ENCODE measurements at regions not wholly inside any gene's neighbourhood (a gene's known extent, or its start where the extent isn't known, plus 50 kb on each side); places are given as distances from the start of the nearest gene placed in this dataset.

DNA sequence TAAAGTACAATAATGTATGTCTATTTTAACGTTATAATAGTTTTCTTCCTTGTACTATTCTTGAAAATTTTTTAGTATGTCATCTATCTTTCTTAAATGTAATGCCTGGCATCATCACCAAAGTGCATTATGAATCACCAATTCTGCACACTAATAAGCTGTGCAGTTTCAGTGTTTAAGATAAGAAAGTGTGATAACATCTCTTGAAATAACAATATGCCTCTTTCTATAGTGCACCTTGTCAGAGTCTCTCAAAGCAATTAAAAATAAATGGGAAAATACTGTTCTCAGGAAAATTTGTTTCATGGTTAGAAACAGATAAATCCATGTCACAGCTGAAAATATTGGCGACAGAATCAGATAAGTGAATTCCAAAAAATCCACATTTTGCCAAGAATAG lies 457.4 kb upstream of the PCDH10 start:
- TF ChIP-seq POLR2A (IDR thresholded peaks at IDR 0.05; ENCODE audit: low read depth, low read length) (no peak), POLR2AphosphoS5 (IDR thresholded peaks at IDR 0.05; ENCODE audit: low read depth, low read length) (no peak)

All from GM12891 (cell line).